Adipocyte (in vitro differentiated cells): ENCODE measurements at regions not wholly inside any gene's neighbourhood (a gene's known extent, or its start where the extent isn't known, plus 50 kb on each side); places are given as distances from the start of the nearest gene placed in this dataset.
"Not testable (repeated sequence)": the region's sequence is repeated elsewhere in the genome, so short reads cannot be mapped to it uniquely, and the experiment has no call there.

Experiments
- DNase-seq: peaks from one replicate; pipeline ENCODE4 v3.0.0-alpha.2; 2015; ENCODE audit warnings: low read depth
- H3K27me3 ChIP-seq: replicated peaks from 2 replicates; pipeline ENCODE4 v1.7.0; 2013; ENCODE audit warnings: mild to moderate bottlenecking, low read length, moderate library complexity; ENCODE audit not compliant: control insufficient read depth, insufficient read depth
- H3K36me3 ChIP-seq: 2 replicates; pipeline ENCODE4 v1.7.0; 2013; ENCODE audit warnings: low read length, mild to moderate bottlenecking, moderate library complexity; ENCODE audit not compliant: control insufficient read depth, insufficient read depth, severe bottlenecking
- H3K4me1 ChIP-seq: 2 replicates; pipeline ENCODE4 v1.7.0; 2013; ENCODE audit warnings: mild to moderate bottlenecking, low read length, moderate library complexity; ENCODE audit not compliant: control insufficient read depth, insufficient read depth
- H3K4me3 ChIP-seq: 2 replicates; pipeline ENCODE4 v1.7.0; 2013; ENCODE audit warnings: mild to moderate bottlenecking, low read length, moderate library complexity
- H3K9ac ChIP-seq: 2 replicates; pipeline ENCODE4 v1.7.0; 2013; ENCODE audit warnings: mild to moderate bottlenecking, low read length, moderate library complexity
- H3K9me3 ChIP-seq: 2 replicates; pipeline ENCODE4 v1.7.0; 2013; ENCODE audit warnings: mild to moderate bottlenecking, low read length, moderate library complexity; ENCODE audit not compliant: control insufficient read depth

DNA sequence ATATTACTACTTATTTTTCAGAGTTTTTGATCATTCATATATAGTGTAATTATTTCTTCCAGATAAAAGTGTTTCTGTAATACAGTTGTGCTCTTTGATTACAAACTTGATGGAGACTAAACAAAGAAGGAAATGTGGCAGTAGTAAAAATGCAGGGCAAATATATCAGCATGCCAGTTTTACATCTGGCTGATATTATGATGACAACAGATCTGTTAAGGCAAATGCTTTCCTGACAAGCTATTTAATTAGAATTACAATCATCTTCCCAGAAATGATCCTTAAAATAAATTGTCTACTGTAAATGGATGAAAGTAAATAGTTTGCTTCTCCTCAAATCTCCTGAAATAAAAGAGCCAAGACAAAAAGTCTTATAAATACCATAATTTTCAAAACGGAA is 1659.8 kb downstream of the BRINP3 start:
- Histone ChIP-seq H3K9ac (no peak overlapping the region), H3K4me1 (no peaks in the 10 kb centered on the region), H3K27me3 (no peaks in the 10 kb centered on the region), H3K36me3 (no peaks in the 10 kb centered on the region), H3K4me3 (no peak overlapping the region), H3K9me3 (no peaks in the 10 kb centered on the region)
- no peak for DNase-seq

DNA sequence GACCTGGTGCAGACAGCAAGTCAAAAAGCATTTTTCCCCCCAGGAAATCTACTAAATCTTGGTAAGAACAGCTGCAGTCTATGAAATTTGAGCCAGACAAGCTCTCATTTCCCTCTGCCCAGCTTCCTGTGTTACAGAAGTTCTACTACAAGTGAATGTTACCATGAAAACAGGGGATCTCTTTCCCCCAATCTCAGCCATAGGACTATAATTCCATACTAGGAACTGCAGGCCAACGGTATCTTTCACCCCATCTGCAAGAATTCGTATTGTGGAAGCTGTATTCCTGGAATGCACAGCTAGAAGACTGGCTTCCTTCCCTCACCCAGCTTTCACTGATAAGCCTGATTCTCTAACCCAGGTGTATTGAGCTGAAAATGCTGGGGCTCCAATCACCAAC is 1655.4 kb downstream of the BRINP3 start:
- no peaks in the 10 kb centered on the region for H3K9me3 ChIP-seq
- no peaks in the 10 kb centered on the region for H3K4me1 ChIP-seq
- no peak overlapping the region for H3K4me3 ChIP-seq
- no peaks in the 10 kb centered on the region for H3K27me3 ChIP-seq
- H3K9ac ChIP-seq, result no peak overlapping the region
- DNase-seq, result peak; percentile 56
- H3K36me3 ChIP-seq, result no peaks in the 10 kb centered on the region

DNA sequence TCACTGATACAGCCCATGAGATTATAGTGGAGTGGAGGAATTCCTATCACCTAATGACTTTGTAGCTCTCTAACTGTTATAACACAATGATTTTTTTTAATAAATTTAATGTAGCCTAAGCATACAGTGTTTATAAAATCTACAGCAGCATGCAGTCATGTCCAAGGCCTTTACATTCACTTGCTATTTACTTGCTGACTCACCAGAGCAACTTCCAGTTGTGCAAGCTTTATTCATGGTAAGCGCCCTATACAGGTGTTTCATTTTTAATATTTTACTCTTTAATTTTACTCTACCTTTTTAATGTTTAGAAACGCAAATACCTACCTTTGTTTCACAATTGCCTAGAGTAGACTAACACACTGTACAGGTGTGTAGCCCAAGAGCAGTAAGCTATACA is 1652.2 kb downstream of the BRINP3 start:
- Histone ChIP-seq H3K4me3 (no peak overlapping the region), H3K9ac (no peak overlapping the region), H3K9me3 (no peaks in the 10 kb centered on the region), H3K27me3 (no peaks in the 10 kb centered on the region), H3K36me3 (no peaks in the 10 kb centered on the region), H3K4me1 (no peaks in the 10 kb centered on the region)
- peak; percentile 3 for DNase-seq

DNA sequence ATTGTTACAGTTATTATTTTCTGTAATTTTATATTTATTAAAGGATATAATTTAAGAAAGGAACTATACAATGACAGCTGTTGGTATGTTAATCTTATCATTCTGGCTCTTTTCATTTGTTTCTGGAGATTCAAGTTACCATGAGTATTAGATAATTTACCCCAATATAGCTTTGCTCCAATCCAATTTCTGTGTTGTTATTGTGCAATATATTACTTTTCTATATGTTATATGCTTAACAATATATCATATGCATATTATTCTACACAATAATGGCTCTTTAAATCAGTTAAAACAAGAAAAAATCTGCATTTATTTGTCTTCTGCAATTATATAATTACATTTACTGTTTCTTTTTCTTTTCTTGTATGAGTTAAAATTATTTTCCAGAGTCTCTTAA is 1650.9 kb downstream of the BRINP3 start:
- no peak for DNase-seq
- Histone ChIP-seq H3K27me3 (no peaks in the 10 kb centered on the region), H3K4me1 (no peaks in the 10 kb centered on the region), H3K36me3 (no peaks in the 10 kb centered on the region), H3K9ac (no peak overlapping the region), H3K4me3 (no peak overlapping the region), H3K9me3 (no peaks in the 10 kb centered on the region)

DNA sequence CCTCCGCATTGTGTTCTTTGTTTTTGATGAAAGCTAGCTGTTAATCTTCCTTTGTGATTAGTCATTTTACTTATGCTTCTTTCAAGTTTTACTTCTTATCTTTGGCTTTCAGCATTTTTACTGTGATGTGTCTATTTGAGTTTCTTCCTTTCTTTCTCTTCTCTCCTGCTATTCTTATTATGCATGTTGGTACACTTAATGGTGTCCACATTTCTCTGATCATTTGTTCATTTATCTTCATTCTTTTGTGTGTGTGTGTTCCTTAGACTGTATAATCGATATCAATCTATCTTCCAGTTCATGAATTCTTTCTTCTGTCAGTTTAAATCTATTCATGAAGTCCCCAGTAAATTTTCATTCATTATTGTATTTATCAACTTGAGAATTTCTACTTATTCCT is 1650.3 kb downstream of the BRINP3 start:
- Histone ChIP-seq H3K4me3 (no peak overlapping the region), H3K9ac (no peak overlapping the region), H3K27me3 (no peaks in the 10 kb centered on the region), H3K4me1 (no peaks in the 10 kb centered on the region), H3K9me3 (no peaks in the 10 kb centered on the region), H3K36me3 (no peaks in the 10 kb centered on the region)
- no peak for DNase-seq

DNA sequence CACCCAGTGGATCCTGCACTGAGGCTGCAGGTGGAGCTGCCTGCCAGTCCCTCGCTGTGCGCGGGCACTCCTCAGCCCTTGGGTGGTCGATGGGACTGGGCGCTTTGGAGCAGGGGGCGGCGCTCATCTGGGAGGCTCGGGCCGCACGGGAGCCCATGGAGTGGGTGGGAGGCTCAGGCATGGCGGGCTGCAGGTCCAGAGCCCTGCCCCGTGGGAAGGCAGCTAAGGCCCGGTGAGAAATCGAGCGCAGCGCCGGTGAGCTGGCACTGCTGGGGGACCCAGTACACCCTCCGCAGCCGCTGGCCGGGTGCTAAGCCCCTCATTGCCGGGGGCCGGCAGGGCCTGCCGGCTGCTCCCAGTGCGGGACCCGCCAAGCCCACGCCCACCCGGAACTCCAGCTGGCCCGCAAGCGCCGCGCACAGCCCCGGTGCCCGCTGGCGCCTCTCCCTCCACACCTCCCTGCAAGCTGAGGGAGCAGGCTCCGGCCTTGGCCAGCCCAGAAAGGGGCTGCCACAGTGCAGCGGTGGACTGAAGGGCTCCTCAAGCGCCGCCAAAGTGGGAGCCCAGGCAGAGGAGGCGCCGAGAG is 1636.5 kb downstream of the BRINP3 start:
- DNase-seq, H3K9me3 ChIP-seq, H3K27me3 ChIP-seq, H3K9ac ChIP-seq, H3K4me3 ChIP-seq, H3K4me1 ChIP-seq, H3K36me3 ChIP-seq: not testable (repeated sequence)

DNA sequence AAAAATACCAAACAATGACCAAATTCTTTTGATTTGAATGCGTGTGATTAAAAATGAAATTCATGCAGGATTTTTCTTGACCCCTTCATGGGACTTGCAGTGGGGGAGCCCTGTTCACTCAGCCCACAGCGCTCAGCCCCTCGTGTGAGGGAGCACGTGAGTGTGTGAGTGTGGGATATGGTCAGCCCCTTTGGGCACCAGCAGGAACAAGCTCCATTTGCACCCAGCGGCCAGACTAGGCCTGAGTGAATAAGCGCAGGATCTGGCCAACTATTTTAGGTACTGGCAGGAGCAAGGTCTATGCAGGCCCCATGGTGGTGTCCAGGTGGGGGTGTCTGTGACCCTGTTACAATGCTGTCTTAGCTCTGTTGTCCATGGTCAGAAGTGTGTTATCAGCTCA is 1631.2 kb downstream of the BRINP3 start:
- H3K36me3 ChIP-seq, result no peaks in the 10 kb centered on the region
- H3K9me3 ChIP-seq, result no peaks in the 10 kb centered on the region
- no peak overlapping the region for H3K4me3 ChIP-seq
- no peak overlapping the region for H3K9ac ChIP-seq
- no peaks in the 10 kb centered on the region for H3K27me3 ChIP-seq
- no peaks in the 10 kb centered on the region for H3K4me1 ChIP-seq
- no peak for DNase-seq

DNA sequence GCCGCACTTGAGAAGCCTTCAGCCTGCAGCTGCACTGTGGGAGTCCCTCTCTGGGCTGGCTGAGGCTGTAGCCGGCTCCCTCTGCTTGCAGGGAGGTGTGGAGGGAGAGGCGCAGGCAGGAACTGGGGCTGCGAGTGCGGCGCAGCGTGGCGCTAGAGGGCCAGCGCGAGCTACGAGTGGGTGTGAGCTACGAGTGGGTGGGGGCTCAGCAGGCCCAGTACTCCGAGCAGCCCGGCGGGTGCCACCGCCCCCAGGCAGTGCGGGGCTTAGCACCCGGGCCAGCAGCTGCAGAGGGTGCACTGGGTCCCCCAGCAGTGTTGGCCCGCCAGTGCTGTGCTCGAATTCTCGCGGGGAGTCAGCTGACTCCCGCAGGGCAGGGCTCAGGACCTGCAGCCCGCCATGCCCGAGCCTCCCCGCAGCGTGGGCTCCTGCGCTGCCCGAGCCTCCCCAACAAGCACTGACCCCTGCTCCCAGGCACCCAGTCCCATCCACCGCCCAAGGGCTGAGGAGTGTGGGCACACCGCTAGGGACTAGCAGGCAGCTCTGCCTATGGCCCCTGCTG is 1620.1 kb downstream of the BRINP3 start:
- H3K4me1 ChIP-seq, result no peaks in the 10 kb centered on the region
- peaks cover 4% of the 10 kb centered on the region for H3K9me3 ChIP-seq
- H3K27me3 ChIP-seq, result no peaks in the 10 kb centered on the region
- H3K36me3 ChIP-seq, result no peaks in the 10 kb centered on the region
- H3K4me3 ChIP-seq, result no peak overlapping the region
- DNase-seq, result no peak
- H3K9ac ChIP-seq, result no peak overlapping the region

DNA sequence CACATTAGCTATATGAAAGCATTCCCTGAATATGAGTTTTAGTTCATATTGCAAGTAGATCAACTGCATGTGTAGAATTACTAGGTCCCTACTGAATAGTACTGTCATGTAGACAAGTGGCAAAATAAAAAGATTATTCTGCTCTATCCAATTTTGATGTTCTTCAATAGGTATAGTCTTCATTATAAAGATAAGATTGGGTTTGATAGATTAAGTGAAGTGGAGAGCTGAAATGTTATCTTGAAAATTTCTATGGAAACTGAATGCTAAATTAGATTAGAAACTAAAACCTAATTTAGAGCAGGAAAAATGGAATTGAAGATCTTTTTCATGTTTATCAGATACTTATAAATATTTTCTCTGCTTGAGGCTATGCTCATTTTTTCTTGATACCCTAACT is 1610.0 kb downstream of the BRINP3 start:
- no peaks in the 10 kb centered on the region for H3K27me3 ChIP-seq
- H3K4me1 ChIP-seq, result no peaks in the 10 kb centered on the region
- H3K36me3 ChIP-seq, result no peaks in the 10 kb centered on the region
- no peak overlapping the region for H3K9ac ChIP-seq
- DNase-seq, result no peak
- H3K4me3 ChIP-seq, result no peak overlapping the region
- H3K9me3 ChIP-seq, result peaks cover 5% of the 10 kb centered on the region

DNA sequence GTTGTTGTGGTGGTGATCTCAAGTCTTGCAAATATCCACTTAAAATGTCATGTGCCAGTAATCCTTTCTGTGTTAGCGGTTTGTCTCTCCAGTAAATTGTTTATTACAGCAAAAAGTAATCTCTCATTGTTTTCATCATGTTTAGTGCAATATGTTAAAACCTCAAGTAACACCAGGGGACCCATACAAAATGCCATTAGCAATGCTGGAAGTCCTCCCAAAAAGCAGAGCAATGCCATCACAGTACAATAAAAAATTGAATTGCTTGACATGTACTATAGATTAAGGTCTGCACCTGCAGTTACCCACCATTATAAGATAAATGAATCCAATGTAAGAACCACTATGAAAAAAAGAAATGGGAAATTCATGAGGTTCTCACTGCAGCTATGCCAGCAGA is 1606.5 kb downstream of the BRINP3 start:
- H3K4me1 ChIP-seq, result no peaks in the 10 kb centered on the region
- no peak overlapping the region for H3K9ac ChIP-seq
- H3K9me3 ChIP-seq, result peaks cover 5% of the 10 kb centered on the region
- H3K36me3 ChIP-seq, result no peaks in the 10 kb centered on the region
- no peaks in the 10 kb centered on the region for H3K27me3 ChIP-seq
- DNase-seq, result no peak
- H3K4me3 ChIP-seq, result no peak overlapping the region

DNA sequence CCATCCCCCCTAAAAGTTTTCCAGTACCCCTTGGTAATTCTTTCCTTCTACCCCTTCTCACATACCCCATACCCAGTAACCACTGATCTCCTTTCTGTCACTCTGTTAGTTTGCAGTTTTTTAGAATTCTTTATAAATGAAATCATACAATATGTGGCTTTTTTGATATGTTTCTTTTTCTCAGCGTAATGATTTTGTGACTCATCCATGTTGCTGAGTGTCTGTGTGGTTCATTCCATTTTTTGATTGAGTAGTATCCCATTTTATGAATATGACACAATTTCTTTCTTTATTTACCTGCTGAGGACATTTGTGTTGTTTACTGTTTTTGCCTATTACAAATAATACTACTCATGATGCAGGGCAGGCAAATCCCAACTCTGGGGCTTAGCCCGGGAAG is 1605.3 kb downstream of the BRINP3 start:
- H3K9me3 ChIP-seq, result peaks cover 5% of the 10 kb centered on the region
- no peak overlapping the region for H3K4me3 ChIP-seq
- no peaks in the 10 kb centered on the region for H3K36me3 ChIP-seq
- peak; percentile 3 for DNase-seq
- H3K4me1 ChIP-seq, result no peaks in the 10 kb centered on the region
- H3K27me3 ChIP-seq, result no peaks in the 10 kb centered on the region
- H3K9ac ChIP-seq, result no peak overlapping the region

DNA sequence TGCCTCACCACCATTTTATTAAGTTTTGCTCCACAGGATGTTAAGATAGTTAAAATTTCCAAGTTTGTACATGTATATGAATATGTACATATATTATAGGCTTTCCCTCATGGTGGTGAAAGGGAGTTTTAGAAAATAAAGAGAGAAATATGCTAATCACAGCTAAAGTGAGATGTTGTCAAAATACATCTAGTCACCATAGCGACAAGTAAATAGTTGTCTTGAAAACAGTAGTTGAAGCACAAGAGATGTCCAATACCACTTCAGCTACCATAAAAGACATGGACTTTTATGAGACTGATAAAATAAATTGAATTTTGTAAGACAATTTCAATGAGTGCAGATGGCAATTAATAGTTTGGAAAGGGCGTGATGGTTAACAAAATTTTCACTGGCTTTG is 1600.0 kb downstream of the BRINP3 start:
- no peak overlapping the region for H3K9ac ChIP-seq
- H3K36me3 ChIP-seq, result no peaks in the 10 kb centered on the region
- H3K9me3 ChIP-seq, result no peaks in the 10 kb centered on the region
- no peaks in the 10 kb centered on the region for H3K4me1 ChIP-seq
- H3K27me3 ChIP-seq, result no peaks in the 10 kb centered on the region
- no peak overlapping the region for H3K4me3 ChIP-seq
- no peak for DNase-seq
